Memory B cell (primary cell): ENCODE measurements at regions not wholly inside any gene's neighbourhood (a gene's known extent, or its start where the extent isn't known, plus 50 kb on each side); places are given as distances from the start of the nearest gene placed in this dataset.

Source experiments
- ATAC-seq: fragments of 150-1000 bp; cut with Tn5 transposase; 2 replicates; pipeline ENCODE4 v1.10.0; 2021; ENCODE audit warnings: low read depth, mild to moderate bottlenecking, moderate library complexity
- DNase-seq, 2 donors: peaks; one replicate each; pipeline ENCODE4 v3.0.0; 2022; ENCODE audit warnings: low spot score in 2 of 2
- H3K27ac Mint-ChIP-seq: one replicate; pipeline ENCODE4 v1.8.0; 2022; ENCODE audit warnings: mild to moderate bottlenecking, moderate library complexity, mixed read lengths
- H3K27me3 Mint-ChIP-seq: one replicate; pipeline ENCODE4 v1.8.0; 2022; ENCODE audit warnings: mixed read lengths
- H3K36me3 Mint-ChIP-seq: one replicate; pipeline ENCODE4 v1.8.0; 2022; ENCODE audit warnings: mild to moderate bottlenecking, mixed read lengths
- H3K4me1 Mint-ChIP-seq: one replicate; pipeline ENCODE4 v1.8.0; 2022; ENCODE audit warnings: mixed read lengths
- H3K4me3 Mint-ChIP-seq: one replicate; pipeline ENCODE4 v1.8.0; 2022; ENCODE audit warnings: mild to moderate bottlenecking, moderate library complexity, mixed read lengths
- H3K9me3 Mint-ChIP-seq: one replicate; pipeline ENCODE4 v1.8.0; 2022; ENCODE audit warnings: mixed read lengths

DNA sequence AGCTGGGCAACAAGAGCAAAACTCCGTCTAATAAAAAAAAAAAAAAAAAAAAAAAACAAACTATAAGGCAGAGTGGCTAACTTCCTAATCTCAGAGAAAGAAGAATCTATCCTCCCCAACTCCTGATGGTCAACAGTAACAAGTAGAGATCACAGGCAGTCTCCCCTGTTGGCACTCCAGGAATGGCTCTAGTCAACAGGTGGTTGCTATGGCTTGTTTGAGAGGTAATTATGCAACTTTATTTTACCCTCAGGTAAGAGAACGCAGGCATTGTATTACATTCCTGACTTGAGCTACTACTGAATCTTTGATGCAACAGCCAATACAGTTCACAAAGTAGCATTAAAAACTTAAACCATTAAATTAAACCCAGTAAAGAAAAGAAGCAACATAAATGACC is 180.3 kb downstream of the DICER1 start:
- Mint-ChIP-seq H3K4me1 (no peaks in the 10 kb centered on the region), H3K27ac (no peak overlapping the region), H3K27me3 (peaks cover 6% of the 10 kb centered on the region), H3K9me3 (no peaks in the 10 kb centered on the region), H3K36me3 (no peaks in the 10 kb centered on the region), H3K4me3 (no peak overlapping the region)
- DNase-seq, result no peak
- ATAC-seq, result no peak

DNA sequence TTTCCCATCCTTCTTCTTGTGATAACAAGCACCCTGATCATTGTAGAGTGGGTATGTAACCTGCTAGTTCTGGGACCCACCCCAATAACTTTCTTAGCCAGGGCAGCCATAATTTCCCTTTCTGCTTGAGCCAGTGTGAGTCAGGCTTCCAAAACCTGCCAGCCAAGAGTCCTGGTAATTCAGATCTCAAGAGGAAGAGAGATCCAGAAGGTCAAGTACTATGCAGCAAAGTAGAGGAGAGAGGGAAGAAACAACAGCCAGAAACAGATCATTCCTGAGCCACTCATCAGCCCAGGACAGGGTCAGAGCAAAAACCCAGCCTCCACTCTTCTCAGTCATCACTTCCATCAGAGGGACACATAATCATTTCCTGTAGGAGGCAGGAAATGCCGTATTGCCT is 182.0 kb downstream of the DICER1 start:
- Mint-ChIP-seq H3K36me3 (no peaks in the 10 kb centered on the region), H3K4me1 (no peaks in the 10 kb centered on the region), H3K4me3 (no peak overlapping the region), H3K27me3 (peaks cover 7% of the 10 kb centered on the region), H3K27ac (no peak overlapping the region), H3K9me3 (peaks cover 1% of the 10 kb centered on the region)
- ATAC-seq (no peak), DNase-seq (no peak)

DNA sequence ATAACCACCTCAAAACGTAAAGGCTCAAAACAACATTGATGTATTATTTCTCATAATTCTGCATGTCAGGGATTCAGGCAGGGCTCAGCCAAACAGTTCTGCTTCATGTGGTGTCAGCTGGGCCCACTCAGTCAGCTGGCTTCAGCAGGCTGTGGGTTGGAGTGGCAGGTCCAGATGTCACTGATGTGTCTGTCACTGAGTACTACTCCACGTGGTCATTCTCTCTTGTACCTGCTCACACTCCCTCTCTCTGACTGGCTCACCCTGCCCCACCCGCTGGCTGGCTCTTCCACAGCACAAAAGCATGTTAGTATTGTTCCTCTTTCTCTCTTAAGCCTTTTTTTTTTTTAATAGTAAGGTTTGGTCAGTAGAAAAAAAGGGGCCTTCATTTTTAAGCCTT is 182.4 kb downstream of the DICER1 start:
- H3K27me3 Mint-ChIP-seq, result peaks cover 8% of the 10 kb centered on the region
- DNase-seq, result no peak
- no peak for ATAC-seq
- no peaks in the 10 kb centered on the region for H3K36me3 Mint-ChIP-seq
- H3K9me3 Mint-ChIP-seq, result peaks cover 1% of the 10 kb centered on the region
- no peaks in the 10 kb centered on the region for H3K4me1 Mint-ChIP-seq
- H3K4me3 Mint-ChIP-seq, result no peak overlapping the region
- H3K27ac Mint-ChIP-seq, result no peak overlapping the region

DNA sequence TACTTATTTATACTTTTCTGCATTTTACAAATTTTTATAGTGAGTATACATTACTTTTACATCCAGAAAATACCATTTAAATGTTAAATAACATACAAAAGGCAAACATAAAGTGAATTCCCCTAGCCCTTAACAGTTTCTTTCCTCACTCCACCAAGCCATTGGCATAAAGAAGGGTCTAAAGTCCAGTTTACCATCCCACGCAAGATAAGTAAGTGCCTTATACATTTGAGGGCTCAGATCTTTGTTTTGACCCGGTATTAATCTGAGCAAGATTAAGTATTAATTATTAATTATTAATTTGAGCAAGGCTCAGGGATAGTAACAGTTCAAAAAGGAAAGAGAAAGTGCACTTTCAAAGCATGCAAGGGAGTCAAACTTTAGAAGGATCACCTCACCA is 182.9 kb downstream of the DICER1 start:
- peaks cover 8% of the 10 kb centered on the region for H3K27me3 Mint-ChIP-seq
- no peaks in the 10 kb centered on the region for H3K36me3 Mint-ChIP-seq
- H3K4me3 Mint-ChIP-seq, result no peak overlapping the region
- H3K9me3 Mint-ChIP-seq, result peaks cover 1% of the 10 kb centered on the region
- no peak for ATAC-seq
- DNase-seq, result no peak
- no peak overlapping the region for H3K27ac Mint-ChIP-seq
- H3K4me1 Mint-ChIP-seq, result no peaks in the 10 kb centered on the region

DNA sequence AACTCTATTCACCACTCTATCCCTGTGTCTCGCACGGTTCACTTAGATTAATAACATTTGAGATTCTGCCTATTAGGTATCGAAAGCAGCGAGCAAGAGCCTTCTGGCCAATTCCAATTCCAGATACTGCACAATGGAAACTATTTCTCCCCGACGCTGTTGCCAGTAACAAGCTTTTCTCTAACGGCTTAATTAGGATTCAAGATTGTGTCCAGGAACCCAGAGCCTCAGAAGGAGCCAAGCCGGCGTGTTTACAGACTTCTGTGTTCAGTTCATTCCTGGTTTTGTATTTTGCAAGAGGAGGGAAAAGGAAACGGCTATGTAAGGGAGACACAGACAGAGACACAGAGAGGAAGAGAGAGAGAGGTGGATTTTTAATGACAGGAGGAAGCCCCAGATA is 185.6 kb downstream of the DICER1 start:
- Mint-ChIP-seq H3K27ac (no peak overlapping the region), H3K4me3 (no peak overlapping the region), H3K4me1 (no peaks in the 10 kb centered on the region), H3K36me3 (no peaks in the 10 kb centered on the region), H3K27me3 (peaks cover 8% of the 10 kb centered on the region), H3K9me3 (peaks cover 1% of the 10 kb centered on the region)
- ATAC-seq (no peak), DNase-seq (no peak)

DNA sequence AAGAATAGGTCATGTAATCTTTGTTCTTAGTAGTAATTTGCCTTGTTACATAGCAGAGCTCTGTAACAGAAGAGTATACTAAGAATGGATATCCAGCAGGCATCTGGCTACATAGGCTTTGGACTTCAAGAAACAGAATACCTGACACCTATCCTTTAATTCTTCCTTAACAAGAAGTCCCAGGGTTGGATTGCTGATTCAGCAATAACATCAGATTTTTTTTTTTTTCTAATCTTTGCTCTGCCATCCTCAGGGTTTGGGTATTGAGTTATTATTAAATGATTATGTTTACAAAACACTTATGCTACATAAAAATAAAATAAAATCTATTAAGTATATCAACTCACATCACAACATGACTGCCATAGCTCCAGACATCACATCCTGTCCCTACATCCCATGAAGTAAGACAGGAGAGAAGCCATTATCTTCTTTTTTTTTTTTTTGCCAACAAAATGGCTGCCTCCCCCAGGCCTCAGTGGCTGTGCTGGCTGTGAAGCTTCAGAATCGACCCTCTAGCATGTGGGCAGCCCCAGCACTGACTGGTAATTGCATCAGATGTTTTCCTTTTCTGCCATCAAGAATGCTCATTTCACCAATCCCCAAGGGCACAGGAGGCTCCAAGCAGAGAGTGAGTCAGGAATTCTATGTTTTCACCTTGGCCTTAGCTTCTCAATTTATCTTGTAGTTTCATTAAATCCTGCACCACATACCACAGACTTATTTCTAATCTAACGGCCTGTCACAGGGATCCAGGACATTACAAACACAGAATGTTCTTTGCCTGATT is 186.2 kb downstream of the DICER1 start:
- no peak for DNase-seq
- Mint-ChIP-seq H3K27me3 (peaks cover 8% of the 10 kb centered on the region), H3K9me3 (peaks cover 1% of the 10 kb centered on the region), H3K4me1 (no peaks in the 10 kb centered on the region), H3K27ac (no peak overlapping the region), H3K4me3 (no peak overlapping the region), H3K36me3 (no peaks in the 10 kb centered on the region)
- ATAC-seq, result no peak

DNA sequence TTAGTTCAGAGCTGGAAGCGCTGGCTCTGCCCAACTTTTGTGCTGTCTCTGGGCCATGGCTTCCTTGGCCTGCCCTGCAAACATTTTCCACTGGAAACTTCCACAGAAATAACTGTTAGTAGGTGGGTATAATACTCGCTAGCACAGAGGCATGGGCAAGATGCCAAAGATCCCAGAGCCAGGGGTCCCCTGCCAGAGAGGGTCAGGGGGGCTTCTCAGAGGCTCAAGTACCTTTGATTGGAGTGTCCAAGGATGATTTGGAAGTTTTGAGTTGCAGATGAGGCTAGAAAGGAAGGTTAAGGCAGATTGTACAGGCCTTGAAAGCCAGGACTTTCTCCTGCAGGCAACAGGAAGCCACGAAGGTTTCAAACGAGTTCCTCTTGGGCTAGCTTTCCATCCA is 187.6 kb downstream of the DICER1 start:
- Mint-ChIP-seq H3K9me3 (peaks cover 1% of the 10 kb centered on the region), H3K36me3 (no peaks in the 10 kb centered on the region), H3K4me1 (no peaks in the 10 kb centered on the region), H3K27me3 (peaks cover 6% of the 10 kb centered on the region), H3K27ac (no peak overlapping the region), H3K4me3 (no peak overlapping the region)
- ATAC-seq, result no peak
- DNase-seq, result no peak

DNA sequence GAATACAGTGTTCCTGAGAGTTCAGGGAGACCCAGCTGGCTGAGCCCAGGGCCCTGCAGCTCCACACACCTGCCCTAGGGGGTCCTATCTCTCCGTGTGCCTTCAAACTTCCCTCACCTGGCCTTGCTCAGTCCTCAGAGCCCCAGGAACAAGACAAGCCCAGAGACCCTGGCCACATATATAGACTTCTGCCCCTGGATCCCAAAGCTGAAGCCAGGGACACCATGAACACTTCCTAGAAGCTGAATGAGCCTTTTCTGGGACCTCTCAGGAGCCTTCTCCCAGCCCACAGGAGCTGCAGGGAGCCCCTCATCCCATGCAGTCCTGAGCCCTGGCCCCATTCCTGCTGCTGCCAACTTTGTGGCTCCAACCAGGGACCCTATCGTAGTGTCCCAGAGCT is 190.5 kb downstream of the DICER1 start:
- Mint-ChIP-seq H3K4me1 (no peaks in the 10 kb centered on the region), H3K9me3 (peaks cover 1% of the 10 kb centered on the region), H3K27me3 (peaks cover 3% of the 10 kb centered on the region), H3K4me3 (no peak overlapping the region), H3K27ac (no peak overlapping the region), H3K36me3 (no peaks in the 10 kb centered on the region)
- DNase-seq (no peak), ATAC-seq (no peak)

DNA sequence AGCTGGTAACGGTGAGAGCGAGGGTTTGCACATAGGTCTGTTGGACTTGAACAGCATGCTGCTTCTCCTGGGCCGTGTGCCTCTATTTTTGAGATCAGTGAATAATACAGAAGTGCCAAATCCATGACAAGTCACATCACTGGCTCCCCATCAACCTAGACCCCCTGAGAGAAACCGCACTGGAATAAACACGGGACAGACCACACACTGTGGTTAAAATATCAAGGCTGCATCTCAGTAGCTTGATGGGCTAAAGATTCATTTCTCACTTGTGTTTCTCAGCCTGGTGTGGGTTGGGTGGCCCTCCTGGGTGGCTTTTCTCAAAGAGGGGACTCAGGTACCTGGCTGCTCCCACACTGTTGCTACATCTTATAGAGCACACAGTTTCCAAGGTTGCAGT is 191.0 kb downstream of the DICER1 start:
- no peak for DNase-seq
- Mint-ChIP-seq H3K27ac (no peak overlapping the region), H3K27me3 (peaks cover 3% of the 10 kb centered on the region), H3K4me3 (no peak overlapping the region), H3K4me1 (no peaks in the 10 kb centered on the region), H3K36me3 (no peaks in the 10 kb centered on the region), H3K9me3 (peaks cover 1% of the 10 kb centered on the region)
- no peak for ATAC-seq

DNA sequence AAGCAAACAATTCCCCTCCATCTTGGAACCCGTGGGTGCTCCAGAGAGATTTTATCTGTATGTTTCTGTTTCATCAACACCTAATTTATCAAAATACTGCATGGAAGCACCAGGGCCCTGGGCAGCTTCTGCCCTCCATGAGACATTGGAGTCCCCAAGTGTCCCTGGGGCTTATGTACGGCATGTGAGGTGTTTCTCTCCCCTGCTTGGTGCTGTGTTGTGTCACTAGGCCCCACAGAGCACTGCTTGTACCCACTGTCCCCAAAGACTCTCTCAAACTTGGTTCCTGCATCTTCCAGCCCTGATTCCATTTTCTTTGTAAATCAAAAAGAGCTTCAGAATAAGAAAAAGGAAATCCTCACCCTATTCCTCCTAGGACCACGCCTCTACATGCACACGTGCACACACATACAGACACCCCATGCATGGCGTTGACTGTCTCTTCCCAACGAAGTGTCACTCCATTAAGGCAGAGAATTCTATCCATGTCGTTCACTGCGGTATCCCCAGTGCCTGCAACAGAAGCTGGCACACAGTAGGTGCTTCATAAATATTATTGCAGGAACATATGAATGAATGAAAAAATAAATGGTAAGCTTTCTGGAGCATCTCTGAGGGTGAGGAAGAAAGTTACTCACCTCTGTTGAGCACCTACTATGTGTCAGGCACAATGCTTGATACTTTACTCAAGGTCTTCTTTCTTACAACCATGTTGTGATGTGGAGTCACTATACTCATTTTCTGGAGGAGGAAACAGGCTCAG is 191.6 kb downstream of the DICER1 start:
- Mint-ChIP-seq H3K36me3 (no peaks in the 10 kb centered on the region), H3K27ac (no peak overlapping the region), H3K4me1 (no peaks in the 10 kb centered on the region), H3K27me3 (peaks cover 3% of the 10 kb centered on the region), H3K9me3 (no peaks in the 10 kb centered on the region), H3K4me3 (no peak overlapping the region)
- no peak for ATAC-seq
- DNase-seq, result no peak

DNA sequence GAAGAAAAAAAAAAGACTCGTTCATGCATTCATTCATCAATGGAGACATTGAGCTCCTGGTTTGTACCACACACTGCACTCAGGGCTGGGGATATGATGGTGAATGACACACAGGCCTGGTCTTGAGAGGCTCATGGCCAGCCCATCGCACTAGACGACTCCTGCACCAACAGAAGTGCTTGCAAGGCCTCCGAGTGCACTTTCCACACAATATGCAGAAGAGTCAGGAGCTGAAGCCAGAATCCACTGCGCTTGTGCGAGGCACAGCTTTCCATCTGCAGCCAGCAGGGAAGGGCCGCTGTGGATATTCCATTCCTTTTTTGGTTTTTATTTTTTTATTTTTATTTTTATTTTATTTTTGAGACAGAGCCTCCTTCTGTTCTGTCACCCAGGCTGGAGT is 192.4 kb downstream of the DICER1 start:
- Mint-ChIP-seq H3K36me3 (no peaks in the 10 kb centered on the region), H3K4me3 (no peak overlapping the region), H3K9me3 (no peaks in the 10 kb centered on the region), H3K4me1 (no peaks in the 10 kb centered on the region), H3K27ac (no peak overlapping the region), H3K27me3 (peaks cover 1% of the 10 kb centered on the region)
- ATAC-seq (no peak), DNase-seq (no peak)

DNA sequence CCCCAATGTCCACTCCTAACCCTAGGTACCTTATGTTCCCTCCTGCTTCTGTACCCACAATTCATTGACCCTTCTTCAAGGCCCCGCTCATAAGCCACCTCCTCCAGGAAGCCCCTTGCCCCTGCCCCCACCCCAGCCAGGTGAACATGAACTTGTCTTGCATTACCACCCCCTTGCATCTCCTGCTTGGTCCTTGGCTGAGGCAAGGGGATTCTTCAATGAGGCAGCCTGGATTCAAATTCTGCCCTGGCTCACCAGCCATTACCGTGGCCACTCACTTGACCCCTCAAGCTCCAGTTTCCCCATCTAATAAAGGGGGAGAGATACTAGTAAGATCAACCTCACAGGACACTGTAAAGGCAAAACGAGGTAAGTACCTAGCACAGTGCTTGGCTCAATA is 193.1 kb downstream of the DICER1 start:
- H3K9me3 Mint-ChIP-seq, result no peaks in the 10 kb centered on the region
- H3K4me3 Mint-ChIP-seq, result no peak overlapping the region
- no peaks in the 10 kb centered on the region for H3K4me1 Mint-ChIP-seq
- peaks cover 1% of the 10 kb centered on the region for H3K27me3 Mint-ChIP-seq
- no peaks in the 10 kb centered on the region for H3K36me3 Mint-ChIP-seq
- H3K27ac Mint-ChIP-seq, result no peak overlapping the region
- DNase-seq, result no peak
- ATAC-seq, result no peak

DNA sequence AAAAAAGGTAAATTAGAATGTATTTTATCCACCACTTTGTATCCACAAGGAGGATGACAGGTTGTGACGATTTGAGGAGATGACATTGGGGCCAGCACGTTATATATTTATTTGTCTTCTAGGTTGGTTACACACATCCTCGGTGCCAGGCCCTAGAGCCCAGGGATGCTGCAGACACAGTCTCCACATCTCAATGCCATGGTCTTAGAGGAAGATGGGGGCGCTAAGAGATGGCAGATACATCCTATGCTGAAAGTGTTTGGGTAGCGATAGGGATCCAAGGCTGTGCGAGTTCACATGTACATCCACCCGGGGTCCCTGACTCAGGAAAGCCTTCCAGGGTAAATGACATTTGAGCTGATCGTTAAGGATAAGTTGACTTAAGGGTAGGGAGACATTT is 193.1 kb upstream of the GSC start:
- Mint-ChIP-seq H3K36me3 (no peaks in the 10 kb centered on the region), H3K4me3 (no peak overlapping the region), H3K9me3 (no peaks in the 10 kb centered on the region), H3K27me3 (peaks cover 4% of the 10 kb centered on the region), H3K4me1 (no peaks in the 10 kb centered on the region), H3K27ac (no peak overlapping the region)
- DNase-seq (no peak), ATAC-seq (no peak)

DNA sequence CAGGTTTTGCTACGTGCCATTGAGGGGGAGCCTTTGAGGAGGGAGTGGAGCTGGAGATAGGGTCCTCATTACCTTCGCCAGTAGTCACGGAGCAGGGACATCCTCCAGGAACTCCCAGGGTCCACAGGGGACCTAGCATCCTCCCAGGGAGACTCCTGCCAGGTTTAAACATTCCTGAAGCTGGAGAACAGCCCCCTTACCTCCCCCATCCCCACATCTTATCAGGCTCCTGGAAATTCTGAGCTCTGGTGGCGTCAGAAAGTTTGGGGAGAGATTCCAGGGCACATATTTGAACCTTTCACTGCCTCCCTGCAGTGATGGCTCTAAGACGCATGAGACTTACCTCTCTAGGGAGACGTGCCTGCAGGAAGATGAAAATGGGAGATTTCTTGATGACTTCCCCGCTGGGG is 192.3 kb upstream of the GSC start:
- peaks cover 4% of the 10 kb centered on the region for H3K27me3 Mint-ChIP-seq
- H3K4me3 Mint-ChIP-seq, result no peak overlapping the region
- no peaks in the 10 kb centered on the region for H3K4me1 Mint-ChIP-seq
- ATAC-seq, result no peak
- DNase-seq, result no peak
- H3K36me3 Mint-ChIP-seq, result no peaks in the 10 kb centered on the region
- H3K9me3 Mint-ChIP-seq, result no peaks in the 10 kb centered on the region
- H3K27ac Mint-ChIP-seq, result no peak overlapping the region
